ENCODE measurements at regions not wholly inside any gene's neighbourhood (a gene's known extent, or its start where the extent isn't known, plus 50 kb on each side); places are given as distances from the start of the nearest gene placed in this dataset.

DNA sequence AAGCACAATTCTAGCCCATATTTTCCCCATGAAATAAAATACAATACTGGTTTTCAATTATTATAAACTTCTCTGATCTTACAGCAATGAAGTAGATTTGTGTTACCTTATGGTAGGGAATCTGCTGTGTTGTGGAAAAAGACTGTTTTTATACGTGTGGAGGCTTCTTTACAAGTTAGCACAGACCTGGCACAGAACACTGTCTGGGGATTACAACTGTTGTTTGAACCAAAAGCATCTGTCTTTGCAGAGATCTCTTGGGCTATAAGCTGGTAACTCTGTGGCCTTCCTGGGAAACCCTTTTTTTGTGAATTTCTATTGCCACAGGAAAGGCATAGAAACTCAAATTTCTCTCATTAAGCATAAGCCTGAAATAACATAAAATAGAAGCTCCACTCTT is 581.9 kb downstream of the TUSC7 start:
- Histone ChIP-seq H3K4me2 (ENCODE audit: low read length, poor library complexity, severe bottlenecking) (no peak overlapping the region), H2BK15ac (ENCODE audit: low read depth, poor library complexity, severe bottlenecking) (no peak overlapping the region), H2BK5ac (ENCODE audit: low read depth, low read length, poor library complexity, severe bottlenecking) (no peak overlapping the region), H2AK5ac (ENCODE audit: low read length, severe bottlenecking) (no peak overlapping the region), H4K8ac (ENCODE audit: low read length) (no peak overlapping the region), H3K79me1 (replicated peaks; ENCODE audit: low read length, poor library complexity, severe bottlenecking) (no peaks in the 10 kb centered on the region), H3K4ac (ENCODE audit: low read depth in 1 of 2, low read length in 2 of 2) (no peak overlapping the region), H3K27ac (ENCODE audit: low read length, poor library complexity, severe bottlenecking) (no peak overlapping the region), H2BK120ac (ENCODE audit: low read depth, low read length) (no peak overlapping the region), H3K36me3 (ENCODE audit: control insufficient read depth in 1 of 2, insufficient read depth in 2 of 2, low read depth in 1 of 2, low read length in 2 of 2) (no peaks in the 10 kb centered on the region), H3K9me3 (ENCODE audit: control insufficient read depth, low read length) (no peaks in the 10 kb centered on the region), H3K23ac (ENCODE audit: low read length in 2 of 2) (no peak overlapping the region), H3K4me3 (ENCODE audit: insufficient read depth in 1 of 2, low read depth in 1 of 2, low read length in 2 of 2) (no peak overlapping the region), H4K91ac (ENCODE audit: low read length) (no peak overlapping the region), H3K14ac (ENCODE audit: low read length in 2 of 2) (no peak overlapping the region), H3K9ac (ENCODE audit: low read length) (no peak overlapping the region), H3K27me3 (ENCODE audit: control insufficient read depth in 1 of 2, insufficient read depth in 1 of 2, low read length in 2 of 2) (no peaks in the 10 kb centered on the region), H3K18ac (ENCODE audit: low read depth in 1 of 2, low read length in 2 of 2) (no peak overlapping the region), H3K4me1 (ENCODE audit: control insufficient read depth, insufficient read depth, low read depth, low read length) (no peaks in the 10 kb centered on the region), H2AFZ (ENCODE audit: low read depth, low read length) (no peak overlapping the region), H2BK12ac (ENCODE audit: low read length in 2 of 2) (no peak overlapping the region)
- DNase-seq, result no peak
- 42% methylated on average over 1 of the region's 1 CpG for WGBS

- no peak overlapping the region for H2BK120ac ChIP-seq (ENCODE audit: low read depth, low read length)
- H2BK5ac ChIP-seq (ENCODE audit: low read depth, low read length, poor library complexity, severe bottlenecking), result no peak overlapping the region
- no peak overlapping the region for H3K18ac ChIP-seq (ENCODE audit: low read depth in 1 of 2, low read length in 2 of 2)
- no peaks in the 10 kb centered on the region for H3K36me3 ChIP-seq (ENCODE audit: control insufficient read depth in 1 of 2, insufficient read depth in 2 of 2, low read depth in 1 of 2, low read length in 2 of 2)
- H3K14ac ChIP-seq (ENCODE audit: low read length in 2 of 2), result no peak overlapping the region
- H2AFZ ChIP-seq (ENCODE audit: low read depth, low read length), result no peak overlapping the region
- no peak overlapping the region for H3K4me3 ChIP-seq (ENCODE audit: insufficient read depth in 1 of 2, low read depth in 1 of 2, low read length in 2 of 2)
- DNase-seq, result no peak
- no peak overlapping the region for H3K23ac ChIP-seq (ENCODE audit: low read length in 2 of 2)
- no peak overlapping the region for H2AK5ac ChIP-seq (ENCODE audit: low read length, severe bottlenecking)
- H3K27me3 ChIP-seq (ENCODE audit: control insufficient read depth in 1 of 2, insufficient read depth in 1 of 2, low read length in 2 of 2), result no peaks in the 10 kb centered on the region
- H3K4ac ChIP-seq (ENCODE audit: low read depth in 1 of 2, low read length in 2 of 2), result no peak overlapping the region
- H2BK12ac ChIP-seq (ENCODE audit: low read length in 2 of 2), result no peak overlapping the region
- no peaks in the 10 kb centered on the region for H3K9me3 ChIP-seq (ENCODE audit: control insufficient read depth, low read length)
- no peak overlapping the region for H4K91ac ChIP-seq (ENCODE audit: low read length)
- no peak overlapping the region for H3K4me2 ChIP-seq (ENCODE audit: low read length, poor library complexity, severe bottlenecking)
- H2BK15ac ChIP-seq (ENCODE audit: low read depth, poor library complexity, severe bottlenecking), result no peak overlapping the region
- no peak overlapping the region for H4K8ac ChIP-seq (ENCODE audit: low read length)
- WGBS, result no CpG with 5 or more reads among the region's 1 CpG
- no peak overlapping the region for H3K9ac ChIP-seq (ENCODE audit: low read length)
- H3K4me1 ChIP-seq (ENCODE audit: control insufficient read depth, insufficient read depth, low read depth, low read length), result no peaks in the 10 kb centered on the region
- no peaks in the 10 kb centered on the region for H3K79me1 ChIP-seq (replicated peaks; ENCODE audit: low read length, poor library complexity, severe bottlenecking)
- no peak overlapping the region for H3K27ac ChIP-seq (ENCODE audit: low read length, poor library complexity, severe bottlenecking)
These were observed 587.5 kb downstream of the TUSC7 start for GRCh38 chr3:117297065-117297464.

DNA sequence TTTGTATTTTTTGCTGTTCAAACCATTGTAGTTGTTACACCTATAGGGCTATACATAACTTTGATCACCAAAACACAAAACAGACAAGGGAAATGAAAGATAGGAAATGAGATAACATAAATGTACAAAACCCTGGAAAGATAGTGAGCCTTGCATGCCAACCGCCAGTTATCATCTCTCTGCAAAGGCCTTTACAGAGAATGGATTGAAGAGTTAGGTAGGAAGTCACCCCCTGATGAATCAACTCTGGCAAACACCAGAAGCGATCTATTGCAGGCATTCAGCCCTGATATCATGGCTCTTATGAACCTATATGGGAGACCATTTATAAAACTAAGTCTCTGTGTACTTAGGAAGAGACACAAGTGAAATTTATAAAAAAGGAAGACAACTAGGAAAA is 588.0 kb downstream of the TUSC7 start:
- no peak overlapping the region for H3K23ac ChIP-seq (ENCODE audit: low read length in 2 of 2)
- no peak overlapping the region for H3K4me3 ChIP-seq (ENCODE audit: insufficient read depth in 1 of 2, low read depth in 1 of 2, low read length in 2 of 2)
- no peak overlapping the region for H3K9ac ChIP-seq (ENCODE audit: low read length)
- no peaks in the 10 kb centered on the region for H3K9me3 ChIP-seq (ENCODE audit: control insufficient read depth, low read length)
- H2AK5ac ChIP-seq (ENCODE audit: low read length, severe bottlenecking), result no peak overlapping the region
- H2BK120ac ChIP-seq (ENCODE audit: low read depth, low read length), result no peak overlapping the region
- no peak overlapping the region for H4K91ac ChIP-seq (ENCODE audit: low read length)
- H3K4me1 ChIP-seq (ENCODE audit: control insufficient read depth, insufficient read depth, low read depth, low read length), result no peaks in the 10 kb centered on the region
- WGBS, result 100% methylated on average over 1 of the region's 2 CpGs
- H3K4ac ChIP-seq (ENCODE audit: low read depth in 1 of 2, low read length in 2 of 2), result no peak overlapping the region
- no peak overlapping the region for H2BK15ac ChIP-seq (ENCODE audit: low read depth, poor library complexity, severe bottlenecking)
- no peak overlapping the region for H3K27ac ChIP-seq (ENCODE audit: low read length, poor library complexity, severe bottlenecking)
- H2BK5ac ChIP-seq (ENCODE audit: low read depth, low read length, poor library complexity, severe bottlenecking), result no peak overlapping the region
- no peak for DNase-seq
- H2BK12ac ChIP-seq (ENCODE audit: low read length in 2 of 2), result no peak overlapping the region
- no peaks in the 10 kb centered on the region for H3K36me3 ChIP-seq (ENCODE audit: control insufficient read depth in 1 of 2, insufficient read depth in 2 of 2, low read depth in 1 of 2, low read length in 2 of 2)
- no peak overlapping the region for H2AFZ ChIP-seq (ENCODE audit: low read depth, low read length)
- H3K18ac ChIP-seq (ENCODE audit: low read depth in 1 of 2, low read length in 2 of 2), result no peak overlapping the region
- no peaks in the 10 kb centered on the region for H3K79me1 ChIP-seq (replicated peaks; ENCODE audit: low read length, poor library complexity, severe bottlenecking)
- no peak overlapping the region for H3K14ac ChIP-seq (ENCODE audit: low read length in 2 of 2)
- no peak overlapping the region for H3K4me2 ChIP-seq (ENCODE audit: low read length, poor library complexity, severe bottlenecking)
- no peaks in the 10 kb centered on the region for H3K27me3 ChIP-seq (ENCODE audit: control insufficient read depth in 1 of 2, insufficient read depth in 1 of 2, low read length in 2 of 2)
- no peak overlapping the region for H4K8ac ChIP-seq (ENCODE audit: low read length)

- no peak overlapping the region for H4K8ac ChIP-seq (ENCODE audit: low read length)
- H3K36me3 ChIP-seq (ENCODE audit: control insufficient read depth in 1 of 2, insufficient read depth in 2 of 2, low read depth in 1 of 2, low read length in 2 of 2), result no peaks in the 10 kb centered on the region
- H3K4me3 ChIP-seq (ENCODE audit: insufficient read depth in 1 of 2, low read depth in 1 of 2, low read length in 2 of 2), result no peak overlapping the region
- H2AK5ac ChIP-seq (ENCODE audit: low read length, severe bottlenecking), result no peak overlapping the region
- H3K4ac ChIP-seq (ENCODE audit: low read depth in 1 of 2, low read length in 2 of 2), result no peak overlapping the region
- no peak overlapping the region for H4K91ac ChIP-seq (ENCODE audit: low read length)
- no peak overlapping the region for H3K27ac ChIP-seq (ENCODE audit: low read length, poor library complexity, severe bottlenecking)
- no peak overlapping the region for H3K23ac ChIP-seq (ENCODE audit: low read length in 2 of 2)
- H2BK5ac ChIP-seq (ENCODE audit: low read depth, low read length, poor library complexity, severe bottlenecking), result no peak overlapping the region
- H2BK120ac ChIP-seq (ENCODE audit: low read depth, low read length), result no peak overlapping the region
- no peak overlapping the region for H3K4me2 ChIP-seq (ENCODE audit: low read length, poor library complexity, severe bottlenecking)
- DNase-seq, result no peak
- H2BK12ac ChIP-seq (ENCODE audit: low read length in 2 of 2), result no peak overlapping the region
- H3K9ac ChIP-seq (ENCODE audit: low read length), result no peak overlapping the region
- no peak overlapping the region for H3K18ac ChIP-seq (ENCODE audit: low read depth in 1 of 2, low read length in 2 of 2)
- H3K79me1 ChIP-seq (replicated peaks; ENCODE audit: low read length, poor library complexity, severe bottlenecking), result no peaks in the 10 kb centered on the region
- H3K9me3 ChIP-seq (ENCODE audit: control insufficient read depth, low read length), result no peaks in the 10 kb centered on the region
- H3K4me1 ChIP-seq (ENCODE audit: control insufficient read depth, insufficient read depth, low read depth, low read length), result no peaks in the 10 kb centered on the region
- H3K27me3 ChIP-seq (ENCODE audit: control insufficient read depth in 1 of 2, insufficient read depth in 1 of 2, low read length in 2 of 2), result no peaks in the 10 kb centered on the region
- no peak overlapping the region for H2BK15ac ChIP-seq (ENCODE audit: low read depth, poor library complexity, severe bottlenecking)
- H2AFZ ChIP-seq (ENCODE audit: low read depth, low read length), result no peak overlapping the region
- no peak overlapping the region for H3K14ac ChIP-seq (ENCODE audit: low read length in 2 of 2)
These were observed 588.7 kb downstream of the TUSC7 start for GRCh38 chr3:117298273-117298672.

Data from mesenchymal stem cell (in vitro differentiated cells and primary cell).